Activated naive CD8-positive, alpha-beta T cell treated with anti-CD3 and anti-CD28 coated beads, Interleukin-2, amount 50 U/mL, for 24 hours (primary cell): ENCODE measurements at regions not wholly inside any gene's neighbourhood (a gene's known extent, or its start where the extent isn't known, plus 50 kb on each side); places are given as distances from the start of the nearest gene placed in this dataset.
"Not testable (repeated sequence)": the region's sequence is repeated elsewhere in the genome, so short reads cannot be mapped to it uniquely, and the experiment has no call there.

Experiments used
- ATAC-seq: fragments of 150-1000 bp; cut with Tn5 transposase; one replicate; pipeline ENCODE4 v1.10.0; 2021
- DNase-seq: peaks from one replicate; pipeline ENCODE4 v3.0.0; 2021
- H3K27ac Mint-ChIP-seq: one replicate; pipeline ENCODE4 v1.8.0; 2021; ENCODE audit warnings: mild to moderate bottlenecking, mixed read lengths
- H3K27me3 Mint-ChIP-seq: one replicate; pipeline ENCODE4 v1.8.0; 2021; ENCODE audit warnings: mixed read lengths
- H3K36me3 Mint-ChIP-seq: one replicate; pipeline ENCODE4 v1.8.0; 2021; ENCODE audit warnings: low read depth, mixed read lengths
- H3K4me1 Mint-ChIP-seq: one replicate; pipeline ENCODE4 v1.8.0; 2021; ENCODE audit warnings: mixed read lengths
- H3K4me3 Mint-ChIP-seq: one replicate; pipeline ENCODE4 v1.8.0; 2021; ENCODE audit warnings: mild to moderate bottlenecking, moderate library complexity, mixed read lengths
- H3K9me3 Mint-ChIP-seq: one replicate; pipeline ENCODE4 v1.8.0; 2021; ENCODE audit warnings: mixed read lengths

- no peak for ATAC-seq
- Mint-ChIP-seq H3K4me1 (no peaks in the 10 kb centered on the region), H3K4me3 (no peak overlapping the region), H3K9me3 (no peaks in the 10 kb centered on the region), H3K36me3 (no peaks in the 10 kb centered on the region), H3K27me3 (peaks cover 2% of the 10 kb centered on the region), H3K27ac (no peak overlapping the region)
- no peak for DNase-seq
These were observed 258.1 kb downstream of the C11orf87 start for GRCh38 chr11:109680127-109680526.

- H3K4me1 Mint-ChIP-seq, H3K27me3 Mint-ChIP-seq, H3K36me3 Mint-ChIP-seq, H3K27ac Mint-ChIP-seq, H3K4me3 Mint-ChIP-seq, H3K9me3 Mint-ChIP-seq, ATAC-seq, DNase-seq: not testable (repeated sequence)
These were observed 260.8 kb downstream of the C11orf87 start for GRCh38 chr11:109682788-109683187.

GRCh38 chr11:109695696-109696095, 273.7 kb downstream of the C11orf87 start:
- H3K36me3 Mint-ChIP-seq, result no peaks in the 10 kb centered on the region
- ATAC-seq, result no peak
- H3K4me1 Mint-ChIP-seq, result no peaks in the 10 kb centered on the region
- no peak overlapping the region for H3K4me3 Mint-ChIP-seq
- H3K9me3 Mint-ChIP-seq, result peaks cover 36% of the 10 kb centered on the region
- DNase-seq, result no peak
- H3K27ac Mint-ChIP-seq, result no peak overlapping the region
- H3K27me3 Mint-ChIP-seq, result no peaks in the 10 kb centered on the region

GRCh38 chr11:109696191-109696897, 274.4 kb downstream of the C11orf87 start:
- ATAC-seq (no peak), DNase-seq (no peak)
- H3K36me3 Mint-ChIP-seq, result no peaks in the 10 kb centered on the region
- no peak overlapping the region for H3K27ac Mint-ChIP-seq
- H3K9me3 Mint-ChIP-seq, result peaks cover 38% of the 10 kb centered on the region
- no peak overlapping the region for H3K4me3 Mint-ChIP-seq
- H3K27me3 Mint-ChIP-seq, result no peaks in the 10 kb centered on the region
- H3K4me1 Mint-ChIP-seq, result no peaks in the 10 kb centered on the region

- DNase-seq (no peak), ATAC-seq (peak; percentile 49)
These were observed 275.3 kb downstream of the C11orf87 start for GRCh38 chr11:109697140-109697843.

GRCh38 chr11:109698237-109698636, 276.2 kb downstream of the C11orf87 start:
- Mint-ChIP-seq H3K9me3 (peaks cover 38% of the 10 kb centered on the region), H3K4me1 (no peaks in the 10 kb centered on the region), H3K36me3 (no peaks in the 10 kb centered on the region), H3K27me3 (no peaks in the 10 kb centered on the region), H3K27ac (no peak overlapping the region), H3K4me3 (no peak overlapping the region)
- ATAC-seq (no peak), DNase-seq (no peak)

More at GRCh38 chr11:109697140-109697843, 275.3 kb downstream of the C11orf87 start:
- Mint-ChIP-seq H3K27me3 (no peaks in the 10 kb centered on the region), H3K9me3 (peaks cover 38% of the 10 kb centered on the region), H3K36me3 (no peaks in the 10 kb centered on the region), H3K4me3 (no peak overlapping the region), H3K4me1 (no peaks in the 10 kb centered on the region), H3K27ac (no peak overlapping the region)

GRCh38 chr11:109704432-109704831, 282.4 kb downstream of the C11orf87 start:
- H3K27ac Mint-ChIP-seq, result no peak overlapping the region
- no peaks in the 10 kb centered on the region for H3K36me3 Mint-ChIP-seq
- no peak overlapping the region for H3K4me3 Mint-ChIP-seq
- ATAC-seq (no peak), DNase-seq (no peak)
- H3K4me1 Mint-ChIP-seq, result no peaks in the 10 kb centered on the region
- H3K27me3 Mint-ChIP-seq, result peaks cover 1% of the 10 kb centered on the region
- H3K9me3 Mint-ChIP-seq, result peaks cover 6% of the 10 kb centered on the region

- no peaks in the 10 kb centered on the region for H3K4me1 Mint-ChIP-seq
- no peak overlapping the region for H3K4me3 Mint-ChIP-seq
- H3K27me3 Mint-ChIP-seq, result peaks cover 1% of the 10 kb centered on the region
- H3K36me3 Mint-ChIP-seq, result no peaks in the 10 kb centered on the region
- no peak for DNase-seq
- no peak for ATAC-seq
- no peaks in the 10 kb centered on the region for H3K9me3 Mint-ChIP-seq
- no peak overlapping the region for H3K27ac Mint-ChIP-seq
These were observed 285.0 kb downstream of the C11orf87 start for GRCh38 chr11:109706945-109707344.

- Mint-ChIP-seq H3K27ac (no peak overlapping the region), H3K4me3 (no peak overlapping the region), H3K36me3 (no peaks in the 10 kb centered on the region), H3K4me1 (no peaks in the 10 kb centered on the region), H3K9me3 (no peaks in the 10 kb centered on the region), H3K27me3 (peaks cover 1% of the 10 kb centered on the region)
- DNase-seq (no peak), ATAC-seq (no peak)
These were observed 285.4 kb downstream of the C11orf87 start for GRCh38 chr11:109707411-109707810.

GRCh38 chr11:109708184-109708583, 286.2 kb downstream of the C11orf87 start:
- no peaks in the 10 kb centered on the region for H3K9me3 Mint-ChIP-seq
- no peaks in the 10 kb centered on the region for H3K4me1 Mint-ChIP-seq
- ATAC-seq (no peak), DNase-seq (no peak)
- H3K27ac Mint-ChIP-seq, result no peak overlapping the region
- H3K36me3 Mint-ChIP-seq, result no peaks in the 10 kb centered on the region
- peaks cover 1% of the 10 kb centered on the region for H3K27me3 Mint-ChIP-seq
- no peak overlapping the region for H3K4me3 Mint-ChIP-seq

- H3K4me3 Mint-ChIP-seq, ATAC-seq, H3K36me3 Mint-ChIP-seq, H3K27ac Mint-ChIP-seq, DNase-seq, H3K4me1 Mint-ChIP-seq, H3K27me3 Mint-ChIP-seq: not testable (repeated sequence)
- H3K9me3 Mint-ChIP-seq, result peaks cover 16% of the 10 kb centered on the region
These were observed 292.5 kb downstream of the C11orf87 start for GRCh38 chr11:109714444-109714843.

- not testable (repeated sequence) for H3K27ac Mint-ChIP-seq, H3K4me1 Mint-ChIP-seq, ATAC-seq, DNase-seq, H3K36me3 Mint-ChIP-seq, H3K4me3 Mint-ChIP-seq, H3K27me3 Mint-ChIP-seq
- peaks cover 16% of the 10 kb centered on the region for H3K9me3 Mint-ChIP-seq
These were observed 293.4 kb downstream of the C11orf87 start for GRCh38 chr11:109715424-109715823.

- H3K36me3 Mint-ChIP-seq, result no peaks in the 10 kb centered on the region
- no peak overlapping the region for H3K27ac Mint-ChIP-seq
- no peaks in the 10 kb centered on the region for H3K4me1 Mint-ChIP-seq
- H3K27me3 Mint-ChIP-seq, result no peaks in the 10 kb centered on the region
- H3K9me3 Mint-ChIP-seq, result no peaks in the 10 kb centered on the region
- DNase-seq (no peak), ATAC-seq (no peak)
- H3K4me3 Mint-ChIP-seq, result no peak overlapping the region
These were observed 304.1 kb downstream of the C11orf87 start for GRCh38 chr11:109726061-109726460.

- no peaks in the 10 kb centered on the region for H3K36me3 Mint-ChIP-seq
- no peak overlapping the region for H3K4me3 Mint-ChIP-seq
- DNase-seq, result no peak
- no peaks in the 10 kb centered on the region for H3K4me1 Mint-ChIP-seq
- H3K9me3 Mint-ChIP-seq, result no peaks in the 10 kb centered on the region
- H3K27me3 Mint-ChIP-seq, result no peaks in the 10 kb centered on the region
- ATAC-seq, result no peak
- H3K27ac Mint-ChIP-seq, result no peak overlapping the region
These were observed 306.1 kb downstream of the C11orf87 start for GRCh38 chr11:109728056-109728455.

GRCh38 chr11:109729761-109730160, 307.8 kb downstream of the C11orf87 start:
- no peaks in the 10 kb centered on the region for H3K4me1 Mint-ChIP-seq
- no peak overlapping the region for H3K4me3 Mint-ChIP-seq
- H3K36me3 Mint-ChIP-seq, result no peaks in the 10 kb centered on the region
- ATAC-seq (no peak), DNase-seq (no peak)
- no peaks in the 10 kb centered on the region for H3K27me3 Mint-ChIP-seq
- no peaks in the 10 kb centered on the region for H3K9me3 Mint-ChIP-seq
- H3K27ac Mint-ChIP-seq, result no peak overlapping the region
